GM23338 (cell line): ENCODE measurements at regions not wholly inside any gene's neighbourhood (a gene's known extent, or its start where the extent isn't known, plus 50 kb on each side); places are given as distances from the start of the nearest gene placed in this dataset.

Experiments
- ATAC-seq: fragments of 200-7000 bp; cut with Tn5 transposase; 3 replicates; pipeline ENCODE4 v1.9.1; 2020
- DNase-seq: peaks from one replicate; pipeline ENCODE4 v3.0.0-alpha.2; 2015; ENCODE audit warnings: low spot score
- H2AFZ ChIP-seq: fragments of 200-600 bp; sonication (generic); 2 replicates; pipeline ENCODE4 v1.8.0; 2016; ENCODE audit warnings: antibody characterized with exemption, mild to moderate bottlenecking, moderate library complexity
- H3F3A ChIP-seq: fragments of 200-600 bp; sonication (generic); replicated peaks from 2 replicates; pipeline ENCODE4 v1.8.0; 2017; ENCODE audit warnings: antibody characterized with exemption, mixed run types, low read depth
- H3K27ac ChIP-seq: fragments of 200-600 bp; sonication (generic); 2 replicates; pipeline ENCODE4 v1.6.1; 2016; ENCODE audit warnings: low read depth
- H3K27me3 ChIP-seq: fragments of 200-600 bp; sonication (generic); 2 replicates; pipeline ENCODE4 v1.8.0; 2016; ENCODE audit warnings: mild to moderate bottlenecking, mixed run types, moderate library complexity; ENCODE audit not compliant: insufficient read depth
- H3K36me3 ChIP-seq: fragments of 200-600 bp; sonication (generic); 2 replicates; pipeline ENCODE4 v1.8.0; 2016; ENCODE audit warnings: mild to moderate bottlenecking; ENCODE audit not compliant: insufficient read depth
- H3K4me1 ChIP-seq: fragments of 200-600 bp; sonication (generic); 2 replicates; pipeline ENCODE4 v1.8.0; 2016; ENCODE audit warnings: mild to moderate bottlenecking, moderate library complexity; ENCODE audit not compliant: insufficient read depth
- H3K4me2 ChIP-seq: fragments of 200-600 bp; sonication (generic); 2 replicates; pipeline ENCODE4 v1.7.1; 2017; ENCODE audit warnings: mixed run types
- H3K4me3 ChIP-seq: fragments of 200-600 bp; sonication (generic); 2 replicates; pipeline ENCODE4 v1.6.1; 2016; ENCODE audit warnings: mixed run types
- H3K79me2 ChIP-seq: fragments of 200-600 bp; sonication (generic); replicated peaks from 2 replicates; pipeline ENCODE4 v1.8.0; 2017; ENCODE audit warnings: mild to moderate bottlenecking; ENCODE audit not compliant: insufficient read depth
- H3K9me2 ChIP-seq: fragments of 200-600 bp; sonication (generic); 2 replicates; pipeline ENCODE4 v1.8.0; 2017; ENCODE audit not compliant: insufficient read depth
- H4K20me1 ChIP-seq: fragments of 200-600 bp; sonication (generic); replicated peaks from 2 replicates; pipeline ENCODE4 v1.8.0; 2017; ENCODE audit warnings: mild to moderate bottlenecking; ENCODE audit not compliant: insufficient read depth
- H3K27ac Mint-ChIP-seq: 2 replicates; pipeline ENCODE4 v1.8.0; 2020; ENCODE audit warnings: inconsistent platforms, mild to moderate bottlenecking, moderate library complexity, mixed read lengths
- H3K27me3 Mint-ChIP-seq: 3 replicates; pipeline ENCODE4 v1.8.0; 2022; ENCODE audit warnings: low read depth, mild to moderate bottlenecking, moderate library complexity, mixed read lengths, inconsistent platforms; ENCODE audit not compliant: insufficient read depth, poor library complexity
- H3K36me3 Mint-ChIP-seq: 3 replicates; pipeline ENCODE4 v1.8.0; 2021; ENCODE audit warnings: low read depth, mild to moderate bottlenecking, inconsistent platforms, moderate library complexity, mixed read lengths
- H3K4me1 Mint-ChIP-seq: 3 replicates; pipeline ENCODE4 v1.8.0; 2020; ENCODE audit warnings: mild to moderate bottlenecking, inconsistent platforms, mixed read lengths
- H3K4me3 Mint-ChIP-seq: 3 replicates; pipeline ENCODE4 v1.8.0; 2021; ENCODE audit warnings: moderate library complexity, mild to moderate bottlenecking, inconsistent platforms, mixed read lengths
- H3K9me3 Mint-ChIP-seq: 3 replicates; pipeline ENCODE4 v1.8.0; 2020; ENCODE audit warnings: moderate library complexity, mild to moderate bottlenecking, inconsistent platforms, mixed read lengths
- CREB1 ChIP-seq: fragments of 250-450 bp; sonication (Bioruptor Pico); IDR thresholded peaks from 2 replicates; pipeline ENCODE4 v1.5.0; 2020; ENCODE audit warnings: low read depth, mild to moderate bottlenecking, moderate library complexity
- EZH2phosphoT487 ChIP-seq: fragments of 200-600 bp; sonication (generic); IDR thresholded peaks from one replicate; pipeline ENCODE4 v1.8.1; 2018; ENCODE audit warnings: antibody characterized with exemption; ENCODE audit not compliant: unreplicated experiment
- JUNB ChIP-seq: IDR thresholded peaks from one replicate; pipeline ENCODE4 v1.6.1; 2016; ENCODE audit warnings: antibody characterized with exemption; ENCODE audit not compliant: unreplicated experiment
- NANOG ChIP-seq: IDR thresholded peaks from 2 replicates; pipeline ENCODE4 v1.6.1; 2016; ENCODE audit warnings: antibody characterized with exemption, borderline replicate concordance
- POLR2AphosphoS5 ChIP-seq: IDR thresholded peaks from 2 replicates; pipeline ENCODE4 v1.6.1; 2016; ENCODE audit warnings: antibody characterized with exemption, low read depth
- ZNF114 ChIP-seq: fragments of 250-450 bp; sonication (Bioruptor Pico); IDR thresholded peaks from 2 replicates; pipeline ENCODE4 v1.5.0; 2020; ENCODE audit warnings: mild to moderate bottlenecking, moderate library complexity
- TF ChIP-seq, protein P1 (sequence below), 2 experiments: fragments of 200-600 bp in 1 of 2; sonication (generic) in 1 of 2; conservative IDR thresholded peaks; 2 replicates each; pipeline versions ENCODE4 v1.5.1 to v1.6.1; 2016 to 2017; ENCODE audit warnings: antibody characterized with exemption in 2 of 2, low read depth in 2 of 2, mild to moderate bottlenecking in 2 of 2, moderate library complexity in 1 of 2

DNA sequence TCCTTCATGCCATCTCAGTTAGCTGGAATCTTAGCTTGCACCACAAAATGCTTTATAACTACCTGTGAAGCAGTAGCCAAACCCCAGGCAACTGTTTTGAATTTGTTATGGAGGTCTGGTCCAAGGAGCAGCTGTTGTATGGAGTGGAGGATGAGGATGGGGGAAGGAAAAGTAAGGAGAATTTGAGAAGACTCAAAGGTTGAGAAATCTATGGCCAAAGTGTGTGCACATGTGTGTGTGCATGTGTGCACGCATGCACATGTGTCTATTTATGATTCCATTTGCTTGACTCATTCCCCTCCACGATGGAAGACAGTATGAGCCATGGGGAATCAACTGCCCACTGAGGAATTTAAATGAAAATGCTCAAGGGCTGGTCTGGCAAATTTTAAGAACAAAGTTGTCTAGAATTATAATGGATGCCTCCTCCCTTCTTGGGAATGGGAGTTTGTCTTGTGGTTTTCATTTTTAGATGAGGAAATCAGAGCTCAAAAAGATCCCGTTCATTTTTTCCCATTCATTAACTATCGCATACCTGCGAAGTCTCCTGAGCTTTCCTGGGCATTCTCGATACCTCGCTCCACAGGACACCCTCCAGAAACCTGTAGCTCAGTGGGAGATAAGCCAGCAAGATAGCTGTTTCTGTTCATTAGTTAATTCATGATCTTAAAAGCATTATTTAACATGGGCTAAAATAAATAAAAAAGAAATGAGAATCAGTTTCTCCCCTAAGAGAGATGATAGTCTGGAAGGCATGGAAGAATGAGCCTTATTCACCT lies 152.3 kb upstream of the NEDD9 start:
- H3K4me3 Mint-ChIP-seq, result no peak overlapping the region
- no peaks in the 10 kb centered on the region for H4K20me1 ChIP-seq
- no peak overlapping the region for H3K27ac ChIP-seq
- no peaks in the 10 kb centered on the region for H3K9me3 Mint-ChIP-seq
- peaks cover 16% of the 10 kb centered on the region for H3K4me1 Mint-ChIP-seq
- no peak for DNase-seq
- peaks cover 8% of the 10 kb centered on the region; the same call in 1 of the 2 replicates for H3K9me2 ChIP-seq
- no peak overlapping the region for H3K4me3 ChIP-seq
- H3K27ac Mint-ChIP-seq, result no peak overlapping the region
- no peak for ATAC-seq
- H3K4me1 ChIP-seq, result no peaks in the 10 kb centered on the region
- no peaks in the 10 kb centered on the region for H3K36me3 Mint-ChIP-seq
- no peak overlapping the region for H3K4me2 ChIP-seq
- H3K79me2 ChIP-seq, result no peaks in the 10 kb centered on the region
- no peak overlapping the region for H2AFZ ChIP-seq
- no peaks in the 10 kb centered on the region for H3K36me3 ChIP-seq
- H3K27me3 ChIP-seq, result no peaks in the 10 kb centered on the region
- no peak for TF ChIP-seq NANOG
- TF ChIP-seq POLR2AphosphoS5, result no peak
- TF ChIP-seq ZNF114, result no peak
- TF ChIP-seq JUNB, result no peak
- no peaks in the 10 kb centered on the region for H3K27me3 Mint-ChIP-seq
- H3F3A ChIP-seq, result no peaks in the 10 kb centered on the region

DNA sequence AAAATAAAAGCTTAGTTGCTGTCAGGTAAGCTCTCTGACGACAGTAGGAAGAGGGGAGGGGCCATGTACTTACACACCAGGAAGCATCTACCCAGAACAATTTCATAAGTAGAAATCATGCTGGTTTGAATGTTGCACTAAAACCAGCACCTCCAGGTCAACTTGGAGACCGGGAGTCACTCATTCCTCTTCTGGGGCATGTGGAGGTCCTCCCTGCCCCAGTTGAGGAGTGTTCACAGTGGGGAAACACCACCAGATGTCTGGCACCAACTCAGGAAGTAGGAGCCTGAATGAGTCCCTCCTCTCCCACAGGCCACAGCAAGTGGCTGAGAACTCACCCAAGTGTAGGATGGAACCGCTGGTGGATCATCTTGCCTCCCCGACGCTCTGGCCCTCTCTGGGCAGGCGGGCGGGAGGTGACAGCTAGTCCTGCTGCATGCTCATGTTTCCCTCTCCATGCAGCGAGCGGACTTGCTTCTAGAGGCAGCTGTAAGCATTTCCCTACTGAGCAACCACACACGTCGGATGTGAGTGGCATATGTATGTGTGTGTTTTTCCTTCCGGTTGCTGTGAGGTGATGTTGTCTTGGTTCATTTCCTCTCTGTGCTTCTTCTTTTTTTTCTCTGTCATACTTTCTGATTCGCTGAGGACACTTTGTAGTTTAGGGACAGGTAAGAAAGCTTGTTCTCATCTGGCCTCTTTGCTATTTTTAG lies 149.5 kb upstream of the NEDD9 start:
- Histone ChIP-seq H3K4me1 (no peaks in the 10 kb centered on the region), H3K9me2 (peaks cover 5% of the 10 kb centered on the region; the same call in 1 of the 2 replicates), H3K27me3 (no peaks in the 10 kb centered on the region), H2AFZ (peak overlapping the region; percentile 52; the same call in 1 of the 2 replicates), H3F3A (no peaks in the 10 kb centered on the region), H4K20me1 (no peaks in the 10 kb centered on the region), H3K4me2 (no peak overlapping the region), H3K4me3 (no peak overlapping the region), H3K79me2 (no peaks in the 10 kb centered on the region), H3K27ac (no peak overlapping the region), H3K36me3 (no peaks in the 10 kb centered on the region)
- ATAC-seq (no peak), DNase-seq (no peak)
- TF ChIP-seq JUNB (no peak), CREB1 (CRISPR knock-in tag) (no peak), ZNF114 (no peak), EZH2phosphoT487 (no peak)
- TF ChIP-seq, protein P1, sequence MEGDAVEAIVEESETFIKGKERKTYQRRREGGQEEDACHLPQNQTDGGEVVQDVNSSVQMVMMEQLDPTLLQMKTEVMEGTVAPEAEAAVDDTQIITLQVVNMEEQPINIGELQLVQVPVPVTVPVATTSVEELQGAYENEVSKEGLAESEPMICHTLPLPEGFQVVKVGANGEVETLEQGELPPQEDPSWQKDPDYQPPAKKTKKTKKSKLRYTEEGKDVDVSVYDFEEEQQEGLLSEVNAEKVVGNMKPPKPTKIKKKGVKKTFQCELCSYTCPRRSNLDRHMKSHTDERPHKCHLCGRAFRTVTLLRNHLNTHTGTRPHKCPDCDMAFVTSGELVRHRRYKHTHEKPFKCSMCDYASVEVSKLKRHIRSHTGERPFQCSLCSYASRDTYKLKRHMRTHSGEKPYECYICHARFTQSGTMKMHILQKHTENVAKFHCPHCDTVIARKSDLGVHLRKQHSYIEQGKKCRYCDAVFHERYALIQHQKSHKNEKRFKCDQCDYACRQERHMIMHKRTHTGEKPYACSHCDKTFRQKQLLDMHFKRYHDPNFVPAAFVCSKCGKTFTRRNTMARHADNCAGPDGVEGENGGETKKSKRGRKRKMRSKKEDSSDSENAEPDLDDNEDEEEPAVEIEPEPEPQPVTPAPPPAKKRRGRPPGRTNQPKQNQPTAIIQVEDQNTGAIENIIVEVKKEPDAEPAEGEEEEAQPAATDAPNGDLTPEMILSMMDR (conservative IDR thresholded peaks at IDR 0.05; ENCODE audit: low read depth in 2 of 2), result no peak
- Mint-ChIP-seq H3K4me1 (peaks cover 16% of the 10 kb centered on the region), H3K27ac (no peak overlapping the region), H3K4me3 (no peak overlapping the region), H3K9me3 (peaks cover 8% of the 10 kb centered on the region; the same call in 2 of the 3 replicates), H3K27me3 (no peaks in the 10 kb centered on the region), H3K36me3 (peaks cover 3% of the 10 kb centered on the region; the same call in 1 of the 3 replicates)
